SW 1271 (cell line): ENCODE measurements at regions not wholly inside any gene's neighbourhood (a gene's known extent, or its start where the extent isn't known, plus 50 kb on each side); places are given as distances from the start of the nearest gene placed in this dataset.
A peak's percentile ranks its signal among the peaks of the same experiment; 100 is the strongest.
"Not testable (repeated sequence)": the region's sequence is repeated elsewhere in the genome, so short reads cannot be mapped to it uniquely, and the experiment has no call there.

Source experiments
- DNase-seq, 2 experiments: peaks; one replicate each; lab custom pipeline; 2025; lab: John Stamatoyannopoulos, UW

DNA sequence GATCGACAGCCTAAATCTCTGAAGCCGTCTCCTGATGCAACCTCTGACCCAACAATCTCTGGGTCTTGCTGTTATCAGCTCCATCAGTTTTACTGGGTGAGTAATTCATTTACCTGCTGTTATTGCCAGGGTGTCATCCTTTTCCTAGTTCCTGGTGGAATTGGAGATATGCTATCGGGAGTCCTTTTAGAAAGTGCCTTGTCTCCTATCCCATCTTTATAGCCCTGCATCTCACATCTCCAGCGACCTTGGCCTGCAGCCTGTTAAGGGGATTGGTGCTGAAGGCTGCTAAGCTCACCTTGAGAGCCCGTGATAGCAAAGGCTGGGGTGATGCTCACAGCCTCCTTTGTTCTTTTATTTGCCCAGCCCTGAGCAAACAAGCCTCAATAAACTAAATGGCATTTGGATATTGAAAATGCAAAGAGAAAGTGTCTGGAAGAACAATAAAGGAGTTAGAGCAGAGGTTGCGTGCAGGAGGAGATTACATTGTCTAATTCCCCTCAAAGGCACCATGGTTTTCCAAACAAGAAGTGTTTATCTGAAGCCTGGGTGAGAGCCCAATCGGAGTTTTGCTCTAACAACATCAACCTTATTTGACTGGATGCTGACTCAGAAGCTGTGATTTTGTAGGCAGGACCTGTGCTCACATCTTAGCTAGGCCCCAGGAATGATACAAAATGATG, 101.8 kb downstream of the RPLP1 start:
- DNase-seq = no peak

DNA sequence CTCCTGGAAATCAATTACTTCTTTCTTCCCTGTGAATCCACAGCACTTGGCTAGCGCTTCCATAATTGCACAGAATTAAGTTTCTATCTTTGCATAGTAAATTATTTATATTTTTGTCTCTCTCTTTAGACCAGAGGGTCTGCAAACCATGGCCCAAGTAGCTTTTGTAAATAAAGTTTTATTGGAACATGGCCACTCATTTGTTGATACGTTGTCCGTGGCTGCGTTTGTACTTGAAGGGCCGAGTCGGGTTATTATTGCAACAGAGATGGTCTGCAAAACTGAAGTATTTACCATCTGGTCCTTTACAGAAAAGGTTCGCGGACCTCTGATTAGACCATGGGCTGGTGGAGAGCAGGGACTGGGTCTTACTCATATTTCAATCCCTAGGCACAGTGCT, 102.5 kb downstream of the RPLP1 start:
- no peak for DNase-seq

DNA sequence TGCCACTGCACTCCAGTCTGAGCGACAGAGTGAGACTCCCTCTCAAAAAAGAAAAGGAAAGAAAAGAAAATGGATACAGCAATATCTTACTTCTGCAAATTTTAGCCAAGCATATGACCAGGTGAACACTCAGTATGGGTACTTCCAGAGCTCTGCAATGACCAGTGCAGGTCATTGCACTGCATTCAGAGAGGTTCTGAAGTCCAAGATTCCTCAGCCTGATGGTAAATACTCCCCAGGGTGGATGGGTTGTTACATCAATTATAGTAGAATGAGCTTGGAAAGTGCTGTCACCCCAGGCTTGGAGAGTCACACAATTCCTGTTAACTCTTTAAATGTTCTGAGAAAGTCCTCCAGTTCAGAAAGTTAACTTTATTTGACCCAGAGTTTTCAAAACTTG, 103.7 kb downstream of the RPLP1 start:
- DNase-seq = no peak

DNA sequence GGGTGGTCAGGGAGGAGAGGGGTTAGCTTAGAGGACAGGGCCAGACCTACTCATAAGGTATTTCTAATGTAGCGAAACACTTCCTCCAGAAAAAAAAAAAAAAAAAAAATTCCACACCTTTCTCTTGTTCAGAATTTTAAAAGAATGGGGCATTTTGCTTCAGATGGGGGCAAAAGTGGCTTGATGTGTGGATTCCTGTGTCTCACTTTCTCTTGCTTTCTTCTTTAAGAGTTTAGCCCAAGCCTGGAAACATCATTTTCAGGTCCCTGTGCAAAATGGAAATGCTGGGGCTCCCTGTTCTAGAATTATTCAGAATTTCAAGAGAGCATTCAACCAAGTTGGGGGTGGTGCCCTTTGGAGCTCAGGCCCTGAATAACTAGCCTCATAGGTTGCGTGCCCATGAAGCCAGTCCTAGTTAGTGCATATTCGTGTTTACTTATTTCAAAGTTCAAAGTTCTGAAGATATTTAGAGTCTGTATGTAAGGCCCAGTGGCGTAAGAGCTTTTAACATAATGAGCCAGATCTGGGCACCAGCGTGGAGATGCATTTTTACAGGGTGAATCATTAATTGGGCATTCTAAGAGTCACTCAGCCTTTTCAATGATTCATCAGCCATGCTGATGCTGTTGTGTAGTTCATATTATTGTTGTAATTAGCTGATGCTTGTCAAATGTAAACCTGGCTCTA, 104.5 kb downstream of the RPLP1 start:
- DNase-seq = peak; percentile 65 to 97

DNA sequence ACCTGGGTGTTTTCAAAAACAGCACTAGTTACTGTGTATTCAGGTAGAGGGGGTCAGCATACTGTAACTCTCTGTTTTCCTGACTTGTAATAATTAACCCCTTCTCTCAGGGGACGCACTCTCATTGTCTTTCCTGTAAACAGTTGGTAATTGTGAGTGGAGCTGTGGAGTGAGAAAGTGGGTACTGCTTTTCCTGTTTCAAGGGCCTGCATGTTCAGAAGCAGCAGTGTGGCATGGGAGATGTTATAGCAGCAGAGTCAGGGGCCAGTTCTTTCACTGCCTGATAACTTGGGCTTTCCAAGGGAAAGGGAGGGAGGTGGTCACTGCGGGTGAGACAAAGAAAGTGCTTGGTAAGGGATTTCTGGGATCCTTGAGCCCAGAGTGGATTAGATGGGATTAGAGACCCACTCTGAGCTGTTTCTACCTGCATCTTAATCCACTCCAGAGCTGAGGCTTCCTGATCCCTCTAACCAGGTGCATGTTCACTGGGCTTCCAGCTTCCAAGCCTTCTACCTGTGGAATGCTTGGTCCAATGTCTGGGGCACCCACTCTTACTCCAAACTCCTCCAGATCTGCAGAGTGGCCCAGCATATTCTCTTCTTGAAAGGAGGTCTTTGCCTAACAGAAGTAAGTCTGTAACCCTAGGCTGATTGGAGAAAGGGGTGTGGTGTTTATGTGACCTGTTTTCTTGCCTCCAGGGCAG, 105.2 kb downstream of the RPLP1 start:
- no peak for DNase-seq

DNA sequence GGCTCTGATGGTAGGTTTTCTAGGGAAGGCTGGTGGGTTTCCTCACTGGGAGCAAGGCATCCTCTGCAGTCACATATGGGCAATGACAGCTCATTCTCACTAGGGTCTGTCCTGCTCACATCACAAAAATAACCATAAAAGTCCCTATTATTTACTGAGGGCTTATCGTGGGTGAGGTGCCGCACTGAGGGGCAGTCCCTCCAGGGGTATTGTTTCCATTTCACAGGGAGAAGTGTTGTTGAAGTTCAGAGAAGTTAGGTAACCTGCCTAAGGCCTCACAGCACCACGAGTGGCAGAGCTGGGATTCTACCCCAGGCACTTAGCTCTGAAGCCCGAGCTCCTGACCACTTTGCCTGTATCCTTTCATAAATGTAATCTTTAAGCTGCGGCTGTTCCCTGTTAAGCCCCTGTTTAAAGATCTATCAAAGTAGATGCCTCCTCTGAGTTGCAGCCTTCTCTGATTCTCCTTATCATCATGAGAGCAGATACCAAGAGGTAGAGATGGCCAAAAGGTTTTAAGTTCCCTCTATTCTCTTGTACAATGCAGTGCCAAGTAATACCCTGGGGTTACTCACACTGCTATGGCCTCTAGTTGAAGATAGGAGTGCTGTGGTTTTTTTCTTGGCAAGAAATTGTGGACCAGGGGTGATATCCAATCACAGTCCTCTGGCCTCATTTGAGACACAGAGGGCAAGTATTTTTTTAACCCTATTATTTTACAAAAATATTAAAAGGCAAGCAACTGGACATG, 107.0 kb downstream of the RPLP1 start:
- DNase-seq = no peak

DNA sequence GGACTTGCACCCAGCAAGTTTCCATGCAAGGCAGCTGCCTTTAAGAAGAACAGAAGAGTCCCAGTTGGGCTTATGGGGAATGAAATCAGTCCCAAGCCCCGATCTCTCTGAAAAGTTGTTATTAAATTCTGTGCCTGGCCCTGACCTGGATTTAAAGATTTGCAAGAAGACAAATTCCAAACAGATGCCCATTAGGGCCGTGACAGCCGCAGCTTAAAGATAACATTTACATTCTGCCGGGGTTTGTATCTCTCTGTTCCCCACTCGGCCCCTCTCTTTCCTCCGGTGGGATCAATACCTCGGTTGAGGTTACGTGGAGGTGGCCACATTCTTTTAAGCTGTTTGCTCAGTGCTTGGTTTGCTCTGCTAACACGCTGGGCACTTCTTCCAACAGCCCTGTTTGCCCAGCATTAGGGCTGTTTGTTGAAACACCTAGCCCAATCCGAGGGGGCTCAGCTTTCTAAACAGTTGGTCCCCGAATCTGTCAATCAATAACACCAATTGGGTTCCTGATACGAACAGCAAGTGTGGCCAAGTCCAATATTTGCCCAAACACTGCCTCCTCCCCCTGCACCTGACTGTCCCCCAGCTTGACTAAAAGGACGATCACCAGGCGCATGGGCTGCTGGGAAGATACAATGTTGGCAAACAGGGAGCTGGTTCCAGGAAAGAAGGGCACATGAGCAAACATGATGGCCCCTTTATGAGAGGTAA, 108.6 kb downstream of the RPLP1 start:
- DNase-seq = no peak

DNA sequence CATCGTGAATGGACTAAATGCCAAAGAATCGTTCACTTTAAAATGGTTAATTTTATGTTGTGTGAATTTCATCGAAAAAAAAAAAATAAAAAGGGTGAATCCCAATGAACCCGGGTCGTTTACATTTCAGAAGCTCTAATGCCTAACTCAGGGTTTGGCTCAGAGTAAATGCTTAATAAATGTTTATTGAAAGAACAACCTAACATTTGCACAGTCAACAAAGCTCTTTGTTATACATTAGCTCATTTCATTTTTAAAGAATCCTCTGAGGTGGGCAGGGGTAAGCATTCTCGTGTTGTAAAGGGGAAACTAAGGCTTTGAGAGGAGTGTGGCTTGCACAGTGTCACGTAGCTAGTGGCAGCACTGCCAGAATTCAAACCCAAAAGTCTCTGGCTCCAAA, 109.5 kb downstream of the RPLP1 start:
- no peak for DNase-seq

DNA sequence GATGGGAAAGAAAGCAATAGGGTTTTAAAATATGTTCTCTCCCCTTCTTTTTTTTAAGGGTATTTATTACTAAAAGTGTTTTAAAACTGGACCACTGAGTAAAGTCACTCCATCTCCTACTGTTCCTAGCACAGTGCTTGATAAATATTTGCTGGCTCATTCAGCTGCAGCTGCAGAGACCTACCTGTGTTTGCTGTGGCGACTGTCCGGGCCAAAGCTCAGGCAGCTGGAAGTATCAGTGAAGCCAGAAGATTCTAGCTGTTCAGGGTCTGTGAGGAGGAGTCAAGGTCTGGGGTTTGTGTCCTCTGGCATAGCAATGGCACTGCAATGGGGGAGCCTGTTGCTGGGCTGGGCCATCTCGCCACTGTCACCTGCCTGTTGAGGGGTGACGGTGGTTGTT, 109.9 kb downstream of the RPLP1 start:
- no peak for DNase-seq

DNA sequence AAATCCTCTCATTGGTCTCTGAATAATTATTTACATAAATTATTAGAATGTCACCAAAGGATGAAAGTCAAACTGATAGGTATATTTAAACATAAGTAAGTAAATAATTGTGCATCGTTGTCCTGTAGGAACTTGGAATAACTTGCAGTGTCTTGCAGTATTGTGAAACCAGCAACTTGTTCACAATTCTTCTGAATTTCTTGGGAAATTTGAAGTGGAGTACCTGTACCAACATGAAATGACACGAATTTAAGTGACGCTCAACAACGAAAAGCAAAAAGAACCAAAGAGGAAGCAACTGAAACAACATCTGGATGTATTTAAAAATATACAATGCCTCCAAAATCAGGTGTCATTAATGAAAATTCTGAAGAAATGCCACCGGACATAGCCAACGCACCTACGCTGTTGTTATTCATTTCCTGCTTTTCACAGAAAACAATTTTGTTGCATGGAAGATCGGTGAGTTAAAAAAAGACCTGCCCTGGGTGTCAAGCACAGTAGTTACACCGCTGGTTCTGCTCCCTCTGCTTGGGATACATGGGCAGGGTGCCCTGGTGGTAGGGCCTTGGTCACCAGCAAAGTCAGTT, 112.5 kb downstream of the RPLP1 start:
- DNase-seq = no peak

DNA sequence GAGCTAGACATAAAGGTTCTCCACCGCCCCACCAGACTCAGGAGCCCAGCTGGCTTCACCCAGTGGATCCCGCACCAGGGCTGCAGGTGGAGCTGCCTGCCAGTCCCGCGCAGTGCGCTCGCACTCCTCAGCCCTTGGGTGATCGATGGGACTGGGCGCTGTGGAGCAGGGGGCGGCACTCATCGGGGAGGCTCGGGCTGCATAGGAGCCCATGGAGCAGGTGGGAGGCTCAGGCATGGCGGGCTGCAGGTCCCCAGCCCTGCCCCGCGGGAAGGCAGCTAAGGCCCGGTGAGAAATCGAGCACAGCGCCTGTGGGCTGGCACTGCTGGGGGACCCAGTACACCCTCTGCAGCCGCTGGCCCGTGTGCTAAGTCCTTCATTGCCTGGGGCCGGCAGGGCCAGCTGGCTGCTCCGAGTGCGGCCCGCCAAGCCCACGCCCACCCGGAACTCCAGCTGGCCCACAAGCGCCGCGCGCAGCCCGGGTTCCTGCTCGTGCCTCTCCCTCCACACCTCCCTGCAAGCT, 114.7 kb downstream of the RPLP1 start:
- not testable (repeated sequence) for DNase-seq

DNA sequence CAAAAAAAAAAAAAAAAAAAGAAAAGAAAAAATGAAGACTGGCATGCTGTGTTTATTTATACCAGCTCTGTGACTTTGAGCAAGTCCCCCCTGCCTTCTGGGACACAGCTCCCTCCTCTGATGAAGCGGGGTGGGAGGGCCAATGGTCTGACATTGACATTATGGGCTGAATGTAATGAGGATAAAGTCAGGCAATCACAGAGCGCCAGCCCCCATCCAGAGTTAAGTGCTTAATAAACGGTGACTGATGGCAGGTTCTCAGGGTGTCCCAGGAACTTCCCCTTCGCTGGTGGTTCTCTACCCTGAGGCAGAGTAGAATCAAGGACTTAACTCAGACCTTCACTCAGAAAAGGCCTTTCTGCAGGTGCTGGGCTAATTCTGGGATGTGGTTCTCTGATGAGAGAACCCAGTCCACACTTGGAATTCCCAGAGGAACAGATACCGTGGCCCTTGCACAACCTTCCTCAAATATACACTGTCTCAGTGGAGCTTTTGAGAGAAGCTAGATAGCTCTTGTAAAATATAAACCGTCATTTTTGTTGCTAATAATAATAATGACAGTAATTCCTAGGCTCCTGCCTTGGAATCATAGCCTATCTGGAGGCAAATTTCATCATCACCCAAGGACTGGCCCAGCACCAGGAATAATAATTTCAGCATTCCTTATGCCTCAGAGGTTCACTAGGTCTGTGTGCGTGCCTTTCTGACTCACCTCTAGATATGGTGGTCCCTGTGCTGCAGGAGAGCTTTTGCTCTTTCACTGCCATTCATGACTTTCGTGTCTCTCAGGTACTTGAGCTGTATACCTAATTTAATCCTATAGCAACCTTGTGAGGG, 115.8 kb downstream of the RPLP1 start:
- no peak for DNase-seq

DNA sequence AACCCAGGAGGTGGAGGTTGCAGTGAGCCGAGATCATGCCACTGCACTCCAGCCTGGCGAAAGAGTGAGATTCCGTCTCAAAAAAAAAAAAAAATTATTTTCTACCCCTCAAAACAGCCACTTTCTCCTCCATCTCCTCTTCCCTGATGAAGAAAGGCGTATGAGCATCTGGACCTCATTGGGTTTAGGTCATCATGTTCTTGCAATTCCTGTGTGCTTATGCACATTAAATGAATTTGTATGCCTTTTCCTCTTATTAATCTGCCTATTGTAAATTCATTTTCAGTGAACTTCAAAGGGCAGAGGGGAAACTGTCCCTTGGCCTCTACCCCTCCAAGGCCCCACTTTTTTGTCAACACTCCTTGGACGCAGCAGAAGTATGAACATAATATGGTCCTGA, 117.8 kb downstream of the RPLP1 start:
- DNase-seq = no peak

DNA sequence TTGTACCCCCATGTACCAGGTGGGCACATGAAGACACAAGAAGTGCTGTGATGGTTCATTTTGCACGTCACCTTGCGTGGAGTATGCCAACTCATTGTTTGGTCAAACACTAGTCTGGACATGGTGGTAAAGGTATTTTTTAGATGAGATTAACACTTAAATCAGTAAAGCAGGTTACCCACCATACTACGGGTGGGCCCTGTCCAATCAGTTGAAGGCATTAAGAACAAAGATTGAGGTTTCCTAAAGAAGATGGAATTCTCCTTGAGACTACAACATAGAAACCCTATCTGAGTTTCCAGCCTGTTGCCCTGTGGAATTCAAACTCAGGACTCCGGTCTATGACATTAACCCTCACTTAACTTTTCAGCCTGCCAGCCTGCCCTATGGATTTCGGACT, 118.4 kb downstream of the RPLP1 start:
- no peak for DNase-seq

DNA sequence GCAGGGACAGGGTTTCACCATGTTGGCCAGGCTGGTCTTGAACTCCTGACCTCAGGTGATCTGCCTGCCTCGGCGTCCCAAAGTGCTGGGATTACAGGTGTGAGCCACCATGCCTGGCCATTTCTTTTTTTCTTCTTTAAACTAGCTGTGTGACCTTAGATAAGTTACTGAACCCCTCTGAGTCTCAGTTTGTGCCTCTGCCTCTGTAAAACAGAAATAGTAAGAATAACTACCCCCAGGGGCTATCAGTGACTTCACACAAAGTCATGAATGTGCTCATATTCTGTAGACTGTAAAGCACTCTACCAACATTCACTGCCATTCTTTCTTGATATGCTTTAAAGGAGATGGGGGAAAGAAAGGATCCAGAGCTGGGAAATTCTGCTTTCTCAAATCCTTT, 120.7 kb downstream of the RPLP1 start:
- not testable (repeated sequence) for DNase-seq

DNA sequence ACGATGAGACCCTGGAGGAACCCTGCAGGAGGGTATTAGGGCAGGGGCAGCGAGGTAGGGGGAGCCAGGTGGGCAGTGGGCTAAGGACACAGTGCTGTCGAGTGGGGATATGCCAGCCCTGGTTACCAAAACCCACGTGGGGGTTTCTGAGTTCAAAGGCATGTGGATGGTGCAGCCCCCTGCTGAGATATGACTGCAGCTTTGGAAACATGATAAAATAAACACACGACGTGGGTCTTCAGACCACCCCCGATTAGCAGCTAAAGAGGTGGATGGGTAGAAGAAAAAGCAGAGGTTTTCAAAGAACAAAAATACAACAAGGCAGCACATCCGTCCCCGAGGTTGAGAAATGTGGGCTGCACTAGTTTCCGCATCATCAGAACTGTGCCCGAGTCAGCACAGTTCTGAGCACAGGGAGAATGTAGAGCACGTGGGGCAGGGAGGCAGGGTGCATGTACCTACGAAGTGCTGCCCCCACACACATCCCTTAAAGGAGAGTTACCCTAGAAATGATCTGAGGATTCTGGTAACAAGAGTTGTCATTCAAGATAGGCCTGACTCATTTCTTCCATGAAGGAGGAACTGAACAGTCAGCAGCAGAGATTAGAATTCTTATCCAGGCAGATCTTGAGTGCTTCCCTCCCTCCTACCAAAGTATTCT, 121.3 kb downstream of the RPLP1 start:
- no peak for DNase-seq

DNA sequence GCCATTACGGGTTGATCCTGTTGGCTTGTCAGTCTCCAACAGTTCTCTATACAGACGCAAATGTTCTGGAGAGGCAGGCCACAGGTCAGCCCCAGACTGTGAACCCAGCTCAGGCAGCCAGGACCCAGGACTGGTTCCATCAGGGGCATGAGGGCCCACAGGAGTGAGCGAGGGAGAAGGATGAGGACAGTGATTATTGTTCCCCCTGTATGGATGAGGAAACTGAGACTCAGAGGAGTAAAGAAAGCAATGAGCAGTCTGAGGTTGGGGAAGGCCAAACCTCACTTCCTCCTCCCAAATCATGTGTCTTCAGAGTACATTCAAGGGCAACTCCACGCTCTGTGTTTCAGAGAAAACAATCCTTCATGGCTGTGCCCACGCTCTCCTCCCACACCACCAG, 121.9 kb downstream of the RPLP1 start:
- DNase-seq = no peak

DNA sequence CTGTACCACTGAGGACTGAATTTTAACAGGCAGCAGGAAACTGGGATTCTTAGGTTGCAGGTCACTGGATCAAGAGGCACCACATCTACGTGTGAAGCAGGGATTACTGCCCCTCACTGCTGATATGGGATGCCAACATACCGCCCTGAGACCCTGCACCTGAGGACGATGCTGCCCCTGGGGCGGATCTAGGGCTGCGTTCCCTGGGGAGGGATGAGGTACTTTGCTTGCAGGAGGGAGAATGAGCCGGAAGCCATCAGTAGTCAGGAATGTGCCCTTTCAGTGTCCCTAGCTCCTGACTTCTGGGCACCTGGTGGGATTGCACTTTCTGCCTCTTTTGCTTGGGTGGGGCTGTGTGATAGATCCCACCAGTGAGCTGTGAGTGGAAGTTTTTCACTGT, 122.8 kb downstream of the RPLP1 start:
- no peak for DNase-seq

DNA sequence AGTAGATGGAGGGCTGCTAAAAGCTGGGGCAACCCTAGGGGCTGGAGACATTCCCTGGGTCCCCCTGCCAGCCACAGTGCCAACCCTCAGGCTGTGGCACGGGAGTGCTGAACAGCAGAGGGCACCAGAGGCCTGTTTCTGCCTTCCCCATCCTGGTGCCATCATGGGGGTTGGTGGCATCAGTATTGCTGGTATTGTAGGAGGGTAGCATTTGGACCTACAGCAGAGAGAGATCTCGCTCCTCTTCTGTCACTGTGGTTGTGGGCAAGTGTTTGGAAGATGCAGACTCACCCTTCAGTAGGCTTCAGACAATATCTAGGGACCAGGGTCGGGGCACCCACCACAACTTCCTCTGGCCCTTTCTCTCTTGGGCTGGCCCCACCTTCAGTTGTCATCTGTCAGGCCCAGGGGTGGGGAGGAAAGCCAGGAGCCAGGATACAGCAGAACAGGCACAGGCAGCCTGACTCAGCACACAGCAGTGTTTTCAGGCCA, 123.5 kb downstream of the RPLP1 start:
- no peak for DNase-seq

DNA sequence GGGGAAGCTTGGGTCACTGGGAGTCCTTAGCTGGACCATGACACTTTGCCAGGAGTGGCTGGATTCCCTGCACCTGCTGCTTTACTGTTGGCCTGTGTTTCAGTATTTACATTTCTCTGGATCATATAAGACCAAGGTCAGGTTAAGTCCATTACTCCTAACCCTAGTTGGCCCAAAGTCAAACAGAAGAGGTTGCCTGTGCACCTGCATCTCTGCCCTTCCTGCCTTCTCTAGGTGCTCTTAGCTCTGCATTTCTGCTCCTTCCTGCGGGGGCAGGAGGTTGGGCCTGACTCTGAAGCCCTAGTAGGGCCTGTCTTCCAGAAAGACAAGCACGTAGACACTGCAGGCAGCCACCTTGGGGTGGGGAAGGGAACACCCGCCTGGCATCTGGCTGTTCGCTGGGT, 124.3 kb downstream of the RPLP1 start:
- DNase-seq = no peak
